HG02938 (cell line): ENCODE measurements at regions not wholly inside any gene's neighbourhood (a gene's known extent, or its start where the extent isn't known, plus 50 kb on each side); places are given as distances from the start of the nearest gene placed in this dataset.
"Not testable (repeated sequence)": the region's sequence is repeated elsewhere in the genome, so short reads cannot be mapped to it uniquely, and the experiment has no call there.

Experiments
- ATAC-seq: cut with Tn5 transposase; IDR thresholded peaks from one replicate; pipeline ENCODE4 v1.9.1; 2021; ENCODE audit warnings: mild to moderate bottlenecking, moderate library complexity; ENCODE audit not compliant: unreplicated experiment

DNA sequence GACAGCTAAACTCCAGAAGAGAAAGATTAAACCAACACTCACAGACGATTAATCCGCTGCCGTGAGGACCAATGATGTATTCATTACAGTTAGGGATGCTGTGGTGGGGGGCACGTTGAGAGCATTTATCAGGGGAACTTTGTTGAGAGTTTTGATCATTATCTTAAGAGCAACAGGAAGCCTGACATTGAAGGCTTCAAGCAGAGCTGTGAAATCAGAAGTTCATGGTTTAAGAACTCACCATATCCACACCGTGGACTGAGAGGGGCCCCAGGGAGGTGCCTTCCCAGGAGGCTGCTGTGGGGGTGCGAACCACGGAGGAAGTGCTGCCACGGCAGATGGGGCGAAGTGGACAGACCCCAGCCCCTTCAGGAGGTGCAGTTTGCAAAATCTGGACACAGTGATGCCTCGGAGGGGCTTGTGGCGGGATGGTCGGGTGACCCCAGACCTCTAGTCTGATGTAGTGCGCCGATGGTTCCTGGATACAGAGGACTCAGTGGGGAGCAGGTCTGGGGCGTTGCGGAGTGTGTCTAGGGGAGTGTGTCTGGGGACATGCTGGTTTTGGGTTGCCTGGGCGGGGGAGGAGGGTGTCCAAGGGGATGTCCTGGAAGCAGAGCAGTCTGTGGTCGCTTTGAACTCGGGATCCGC, 73.0 kb downstream of the DIO3 start:
- no peak for ATAC-seq

DNA sequence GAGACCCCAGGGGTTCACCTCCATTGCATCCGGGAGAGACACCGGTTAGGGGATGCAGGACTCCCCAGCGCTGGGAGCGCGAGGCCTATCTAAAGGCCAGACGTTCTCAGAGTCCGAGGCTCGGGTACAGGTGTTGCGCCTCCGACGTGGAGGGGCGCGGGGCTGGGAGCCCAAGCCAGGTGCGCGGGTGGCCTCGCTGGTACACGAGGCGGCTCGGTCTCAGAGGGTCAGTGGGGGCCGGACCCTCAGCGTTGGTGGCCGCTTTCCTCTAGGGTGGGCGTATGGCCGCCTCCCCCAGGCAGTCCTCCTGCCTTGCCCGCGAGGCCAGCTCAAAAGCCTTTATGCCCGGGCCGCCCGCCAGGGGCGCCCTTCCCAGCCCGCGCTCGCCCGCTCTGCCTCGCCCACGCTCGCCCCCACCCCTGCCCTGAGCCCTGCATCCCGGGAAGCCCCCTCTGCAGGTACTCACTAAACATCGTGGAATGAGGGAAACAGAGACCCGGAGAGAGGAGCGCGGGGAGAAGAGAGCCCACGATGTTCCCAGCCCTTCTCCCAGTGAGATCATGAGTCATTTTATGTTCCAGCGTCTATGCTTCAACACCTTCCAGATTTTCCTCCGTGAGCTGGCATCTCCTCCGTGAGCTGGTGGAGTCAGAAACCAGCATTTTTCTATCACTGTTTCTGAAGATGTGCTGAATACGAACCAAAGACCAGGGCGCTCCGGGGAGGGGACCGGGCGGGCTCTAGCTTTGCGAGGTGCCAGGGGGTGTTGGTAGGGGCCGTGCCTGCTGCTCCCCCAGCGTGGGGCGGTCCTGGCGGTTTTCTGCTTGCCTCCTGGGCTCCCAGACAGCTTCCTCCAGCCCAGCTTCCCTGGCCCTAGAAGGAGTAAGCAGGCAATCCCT, 73.8 kb downstream of the DIO3 start:
- no peak for ATAC-seq

DNA sequence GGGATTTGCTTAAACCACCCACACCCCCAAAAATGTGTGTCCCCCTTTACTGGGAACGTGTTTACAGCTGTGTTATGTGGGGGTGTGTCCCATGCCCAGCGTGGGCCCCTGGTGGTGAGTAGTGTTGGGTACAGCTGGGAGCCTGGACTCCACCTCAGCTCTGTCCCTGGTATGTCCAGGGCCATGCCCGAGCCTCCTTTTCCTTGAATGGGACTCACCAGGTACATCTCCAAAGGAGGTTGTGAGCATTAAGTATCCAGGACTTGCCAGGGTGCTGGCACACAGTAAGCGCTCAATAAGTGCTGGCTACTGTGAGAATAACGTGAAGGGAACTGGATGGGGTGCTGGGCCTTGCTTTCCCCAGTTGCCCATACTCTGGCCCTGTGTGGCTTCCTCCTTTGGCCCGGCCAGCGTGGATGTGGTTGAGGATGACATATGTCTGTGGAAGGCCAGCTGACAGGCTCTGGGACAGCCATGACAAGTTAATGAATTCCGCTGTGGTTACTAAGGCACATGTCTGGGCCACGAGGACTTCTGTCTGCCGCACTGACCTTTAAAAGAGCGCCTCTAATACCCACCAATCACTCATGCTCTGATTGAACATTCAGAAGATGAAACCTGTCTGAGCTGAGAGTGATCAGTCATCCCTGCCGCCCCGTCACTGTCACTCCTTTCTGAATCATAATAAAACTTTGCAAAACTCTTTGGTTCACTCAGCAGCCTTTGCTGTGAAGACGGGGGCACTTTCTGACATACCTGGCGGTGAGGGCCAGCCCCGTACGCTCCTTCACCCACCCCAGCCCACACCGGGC, 74.7 kb downstream of the DIO3 start:
- no peak for ATAC-seq

DNA sequence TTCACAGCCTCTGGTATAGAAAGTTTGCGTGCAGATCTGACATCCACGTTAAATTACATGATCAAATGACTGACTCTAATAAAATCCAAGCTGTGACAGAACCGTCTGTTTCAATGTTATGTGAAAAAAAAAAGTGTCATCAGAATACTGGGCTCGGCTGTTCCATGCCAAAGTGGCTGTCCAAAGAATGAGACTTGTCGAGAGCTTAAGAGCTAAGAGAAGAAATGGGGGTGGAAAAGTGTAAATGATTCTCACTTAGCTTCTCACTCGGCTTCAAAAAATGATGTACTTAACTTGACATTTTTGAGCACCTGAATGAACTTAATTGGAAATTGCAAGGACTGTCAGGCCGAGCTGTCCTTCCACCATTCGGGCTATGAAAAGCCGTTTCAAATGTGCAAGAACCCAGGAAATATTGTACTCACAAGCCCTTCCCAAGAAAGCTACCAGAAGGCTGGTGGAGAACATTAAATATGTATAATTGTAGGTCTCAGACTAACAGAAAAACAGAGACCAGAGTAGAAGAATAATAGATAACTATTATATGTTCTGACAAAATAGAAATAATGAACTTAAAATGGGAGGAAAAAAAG, 78.0 kb downstream of the DIO3 start:
- no peak for ATAC-seq

DNA sequence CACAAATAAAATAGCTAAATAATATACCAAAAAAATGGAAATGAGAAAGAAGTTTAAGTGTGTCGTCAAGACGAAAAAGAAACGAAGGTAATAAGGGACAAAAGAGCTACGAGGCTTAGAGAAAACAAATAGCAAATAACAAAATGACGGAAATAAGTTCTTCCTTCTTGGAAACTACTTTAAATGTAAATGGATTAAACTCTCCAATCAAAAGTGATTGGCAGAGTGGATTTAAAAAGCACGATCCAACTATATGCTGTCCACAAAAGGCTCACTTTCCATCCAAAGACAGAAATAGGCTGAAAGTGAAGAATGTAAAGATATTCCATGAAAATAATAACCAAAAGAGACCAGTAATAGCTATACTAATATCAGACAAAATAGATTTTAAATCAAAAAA, 82.4 kb downstream of the DIO3 start:
- no peak for ATAC-seq

DNA sequence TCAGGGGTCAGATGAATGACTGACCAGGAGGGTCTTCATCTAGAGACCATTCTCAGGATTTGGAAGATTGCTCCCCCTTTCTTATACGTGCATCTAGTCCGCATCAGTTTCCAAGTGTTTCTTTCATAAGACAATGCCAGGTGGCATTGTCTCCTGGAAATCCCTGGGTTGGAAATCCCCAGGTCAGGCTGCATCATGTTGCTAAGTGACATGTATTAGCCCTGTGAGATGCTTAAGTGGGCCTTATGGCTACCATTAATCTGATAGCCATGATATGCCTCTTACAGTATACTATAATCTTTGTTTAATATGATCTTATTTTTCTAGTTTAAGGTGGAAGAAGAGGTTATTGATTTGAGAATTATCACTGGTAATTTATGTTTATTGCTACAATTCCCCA, 92.8 kb downstream of the DIO3 start:
- ATAC-seq, result no peak

DNA sequence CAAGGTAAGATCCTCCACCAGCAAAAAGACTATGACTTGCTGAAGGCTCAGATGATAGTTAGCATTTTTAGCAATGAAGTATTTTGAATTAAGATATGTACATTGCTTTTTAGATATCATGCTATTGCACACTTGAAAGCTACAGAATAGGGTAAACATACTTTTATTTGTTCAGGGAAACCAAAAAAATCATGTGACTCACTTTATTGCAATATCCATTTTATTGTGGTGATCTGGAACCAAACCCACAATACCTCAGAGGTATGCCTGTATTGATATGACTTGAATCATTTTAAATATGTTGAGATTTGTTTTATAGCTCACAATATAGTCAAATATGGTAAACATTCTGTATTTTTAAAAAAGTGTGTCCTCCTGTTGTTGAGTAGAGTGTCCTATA, 96.1 kb downstream of the DIO3 start:
- ATAC-seq, result no peak

DNA sequence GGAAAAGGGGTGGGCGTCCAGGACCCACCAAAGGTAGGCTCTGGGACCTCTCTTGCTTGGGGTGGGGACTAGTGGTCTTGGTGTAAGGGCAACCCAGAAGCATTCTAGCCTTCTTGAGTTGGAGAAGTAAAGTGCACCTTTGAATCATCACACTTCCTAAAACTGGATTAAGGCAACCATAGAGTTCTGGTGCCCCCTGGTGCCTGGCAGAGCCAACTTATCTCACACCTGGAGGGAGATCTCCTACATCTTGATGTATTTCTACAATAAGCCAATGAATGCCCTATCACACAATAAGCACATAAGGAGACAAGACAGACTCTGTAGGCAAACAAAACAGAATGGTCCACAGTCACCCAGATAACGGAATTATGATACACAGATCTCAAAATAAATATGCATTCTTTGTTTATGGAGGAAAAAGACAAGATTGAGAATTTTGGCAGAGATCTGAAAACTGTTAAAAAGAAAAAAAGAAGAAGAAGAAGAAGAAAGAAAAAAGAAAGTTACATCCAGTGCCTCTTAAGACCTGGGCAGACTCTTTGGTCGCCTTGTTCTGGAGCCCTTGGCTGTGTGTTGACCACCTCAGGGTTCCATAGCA, 95.9 kb upstream of the PPP2R5C start:
- ATAC-seq, result no peak

DNA sequence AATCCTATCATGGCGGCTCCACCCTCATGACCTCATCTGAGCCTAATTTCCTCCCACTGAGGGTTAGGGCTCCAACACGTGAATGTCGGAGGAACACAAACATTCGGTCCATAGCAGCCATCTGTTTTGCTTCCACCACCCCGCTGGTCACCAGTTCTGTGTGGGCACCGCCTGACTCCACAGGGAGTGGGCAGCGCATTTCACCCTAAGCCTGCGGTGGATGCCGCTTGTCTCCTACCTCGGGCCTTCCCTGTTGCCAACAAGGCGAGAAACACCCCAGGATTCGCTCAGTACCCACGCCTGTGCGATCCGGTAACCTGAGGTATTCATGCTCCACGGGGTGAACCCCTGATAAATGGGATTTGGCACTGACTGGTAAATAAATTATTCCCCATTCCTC, 95.2 kb upstream of the PPP2R5C start:
- ATAC-seq, result no peak

DNA sequence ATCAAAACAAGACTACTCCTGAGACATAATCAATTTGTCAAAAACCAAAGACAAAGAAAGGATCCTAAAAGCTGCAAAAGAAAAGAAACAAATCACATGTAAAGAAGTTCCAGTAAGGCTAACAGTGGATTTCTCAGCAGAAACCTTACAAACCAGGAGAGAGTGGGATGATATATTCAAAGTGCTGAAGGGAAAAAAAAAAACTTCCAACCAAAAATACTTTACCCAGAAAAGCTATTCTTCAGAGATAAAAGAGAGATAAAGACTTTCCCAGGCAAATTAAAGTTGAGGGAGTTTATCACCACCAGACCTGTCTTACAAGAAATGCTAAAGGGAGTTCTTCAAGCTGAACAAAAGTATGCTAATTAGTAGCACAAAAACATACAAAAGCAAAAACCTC, 91.9 kb upstream of the PPP2R5C start:
- ATAC-seq, result no peak

DNA sequence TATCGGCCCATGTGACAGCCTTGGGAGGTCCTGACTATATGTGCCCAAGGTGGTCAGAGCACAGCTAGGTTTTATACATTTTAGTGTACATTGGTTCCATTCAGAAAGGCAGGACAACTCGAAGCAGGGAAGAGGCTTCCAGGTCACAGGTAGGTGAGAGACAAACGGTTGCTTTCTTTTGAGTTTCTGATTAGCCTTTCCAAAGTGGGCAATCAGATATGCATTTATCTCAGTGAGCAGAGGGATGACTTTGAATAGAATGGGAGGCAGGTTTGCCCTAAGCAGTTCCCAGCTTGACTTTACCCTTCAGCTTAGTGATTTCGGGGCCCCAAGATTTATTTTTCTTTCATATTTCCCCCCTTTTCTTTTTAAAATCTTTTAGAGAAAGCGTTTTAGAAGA, 87.6 kb upstream of the PPP2R5C start:
- ATAC-seq, result no peak

DNA sequence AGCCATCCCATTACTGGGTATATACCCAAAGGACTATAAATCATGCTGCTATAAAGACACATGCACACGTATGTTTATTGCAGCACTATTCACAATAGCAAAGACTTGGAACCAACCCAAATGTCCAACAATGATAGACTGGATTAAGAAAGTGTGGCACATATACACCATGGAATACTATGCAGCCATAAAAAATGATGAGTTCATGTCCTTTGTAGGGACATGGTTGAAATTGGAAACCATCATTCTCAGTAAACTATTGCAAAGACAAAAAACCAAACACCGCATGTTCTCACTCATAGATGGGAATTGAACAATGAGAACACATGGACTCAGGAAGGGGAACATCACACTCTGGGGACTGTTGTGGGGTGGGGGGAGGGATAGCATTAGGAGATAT, 85.7 kb upstream of the PPP2R5C start:
- ATAC-seq, result not testable (repeated sequence)

DNA sequence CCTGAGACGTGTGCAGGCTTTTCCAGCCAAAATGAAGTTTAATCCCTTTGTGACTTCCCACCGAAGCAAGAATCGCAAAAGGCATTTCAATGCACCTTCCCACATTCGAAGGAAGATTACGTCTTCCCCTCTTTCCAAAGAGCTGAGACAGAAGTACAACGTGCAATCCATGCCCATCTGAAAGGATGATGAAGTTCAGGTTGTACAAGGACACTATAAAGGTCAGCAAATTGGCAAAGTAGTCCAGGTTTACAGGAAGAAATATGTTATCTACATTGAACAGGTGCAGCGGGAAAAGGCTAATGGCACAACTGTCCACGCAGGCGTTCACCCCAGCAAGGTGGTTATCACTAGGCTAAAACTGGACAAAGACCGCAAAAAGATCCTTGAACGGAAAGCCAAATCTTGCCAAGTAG, 83.6 kb upstream of the PPP2R5C start:
- not testable (repeated sequence) for ATAC-seq

DNA sequence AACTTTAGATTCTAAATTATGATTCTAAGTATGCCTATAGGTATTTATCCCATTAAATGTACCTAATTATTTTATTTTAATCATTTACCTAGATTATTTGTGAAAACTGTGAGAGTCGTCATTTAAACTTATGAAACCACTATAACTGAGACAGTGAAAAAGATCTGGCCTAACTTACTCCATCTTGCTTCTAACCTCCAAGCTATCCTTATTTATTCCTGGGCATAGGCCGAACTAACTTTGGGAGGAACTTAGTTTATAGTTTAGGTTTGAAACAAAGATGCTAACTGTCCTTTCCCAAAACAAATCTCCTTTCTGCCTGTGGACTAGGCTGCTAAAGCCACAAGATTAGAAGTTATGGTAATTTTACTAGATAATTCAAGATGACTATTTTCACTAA, 79.7 kb upstream of the PPP2R5C start:
- ATAC-seq, result no peak

DNA sequence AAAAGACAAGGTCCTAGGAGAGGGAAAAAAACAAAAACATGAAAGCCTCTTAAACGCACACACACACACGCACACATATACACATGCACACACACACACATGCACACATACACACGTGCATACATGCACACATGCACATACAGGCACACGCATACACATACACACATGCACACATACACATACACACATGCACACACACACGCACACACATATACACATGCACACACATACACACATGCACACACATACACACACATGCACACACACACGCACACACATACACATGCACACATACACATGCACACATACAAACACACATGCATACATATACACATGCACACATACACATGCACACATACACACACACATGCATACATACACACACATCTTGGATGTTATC, 78.1 kb upstream of the PPP2R5C start:
- ATAC-seq, result no peak

DNA sequence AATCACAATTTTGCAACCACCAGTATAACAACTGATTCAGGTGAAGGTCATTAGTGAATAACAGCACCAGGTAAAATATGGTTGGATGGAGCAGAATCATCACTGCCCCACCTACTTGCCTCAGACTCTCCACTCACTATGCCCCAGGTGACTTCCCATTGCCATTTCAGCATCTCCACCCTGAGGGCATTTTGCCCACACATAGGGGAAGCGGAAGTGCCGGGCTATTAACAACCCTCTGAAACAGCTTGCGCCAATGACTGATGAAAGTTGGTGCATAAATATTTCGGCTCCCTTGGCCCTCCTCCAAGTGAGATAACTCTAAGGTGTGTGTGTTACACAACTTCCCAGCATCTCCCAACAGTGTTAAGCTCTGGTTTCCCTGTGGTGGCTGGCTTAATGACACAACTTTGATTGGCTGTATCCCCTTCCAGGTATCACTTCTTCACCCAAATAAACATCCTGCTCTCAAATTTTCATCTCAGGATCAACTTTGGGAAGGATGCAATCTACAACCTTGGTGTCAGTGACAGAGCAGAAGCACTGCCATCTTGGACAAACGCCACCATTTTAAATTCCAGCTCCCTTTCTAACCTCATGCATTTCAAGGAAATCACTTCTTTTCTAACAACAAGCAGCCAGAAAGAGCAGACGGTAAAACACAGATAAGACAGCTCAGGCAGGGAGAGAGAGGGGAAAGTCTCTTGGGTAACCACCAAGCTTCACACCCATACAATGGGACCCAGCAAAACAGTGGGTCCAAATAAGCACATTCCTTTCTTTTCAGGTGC, 73.6 kb upstream of the PPP2R5C start:
- ATAC-seq, result no peak

DNA sequence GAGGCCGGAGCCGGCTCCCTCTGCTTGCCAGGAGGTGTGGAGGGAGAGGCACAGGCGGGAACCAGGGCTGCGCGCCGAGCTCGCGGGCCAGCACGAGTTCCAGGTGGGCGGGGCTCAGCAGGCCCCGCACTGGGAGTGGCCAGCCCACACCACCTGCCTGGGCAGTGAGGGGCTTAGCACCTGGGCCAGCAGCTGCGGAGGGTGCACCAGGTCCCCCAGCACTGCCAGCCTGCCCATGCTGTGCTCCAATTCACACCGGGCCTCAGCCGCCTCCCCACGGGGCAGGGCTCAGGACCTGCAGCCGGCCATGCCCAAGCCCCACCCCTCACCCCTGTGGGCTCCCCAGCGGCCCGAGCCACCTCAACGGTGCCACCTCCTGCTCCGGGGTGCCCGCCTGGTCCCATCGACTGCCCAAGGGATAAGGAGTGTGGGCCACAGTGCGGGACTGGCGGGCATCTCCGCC, 72.4 kb upstream of the PPP2R5C start:
- ATAC-seq, result no peak

DNA sequence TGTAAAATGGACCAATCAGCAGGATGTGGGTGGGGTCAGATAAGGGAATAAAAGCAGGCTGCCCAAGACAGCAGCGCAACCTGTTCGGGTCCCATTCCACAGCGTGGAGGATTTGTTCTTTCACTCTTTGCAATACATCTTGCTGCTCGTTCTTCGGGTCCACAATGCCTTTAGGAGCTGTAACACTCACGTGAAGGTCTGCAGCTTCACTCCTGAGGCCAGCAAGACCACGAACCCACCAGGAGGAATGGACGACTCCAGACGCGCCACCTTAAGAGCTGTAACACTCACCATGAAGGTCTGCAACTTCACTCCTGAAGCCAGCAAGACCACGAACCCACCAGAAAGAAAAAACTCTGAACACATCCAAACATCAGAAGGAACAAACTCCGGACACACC, 71.5 kb upstream of the PPP2R5C start:
- not testable (repeated sequence) for ATAC-seq

DNA sequence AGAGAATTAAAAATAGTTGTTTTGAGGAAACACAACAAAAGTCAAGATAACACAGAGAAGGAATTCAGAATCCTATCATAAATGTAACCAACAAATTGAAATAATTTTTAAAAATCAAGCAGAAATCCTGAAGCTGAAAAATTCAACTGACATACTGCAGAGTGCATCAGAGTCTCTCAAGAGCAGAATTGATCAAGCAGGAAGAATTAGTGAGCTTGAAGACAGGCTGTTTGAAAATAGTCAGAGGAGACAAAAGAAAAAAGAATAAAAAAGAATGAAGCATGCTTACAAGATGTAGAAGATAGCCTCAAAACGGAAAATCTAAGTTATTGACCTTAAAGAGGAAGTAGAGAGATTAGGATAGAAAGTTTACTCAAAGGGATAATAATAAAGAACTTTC, 65.8 kb upstream of the PPP2R5C start:
- no peak for ATAC-seq

DNA sequence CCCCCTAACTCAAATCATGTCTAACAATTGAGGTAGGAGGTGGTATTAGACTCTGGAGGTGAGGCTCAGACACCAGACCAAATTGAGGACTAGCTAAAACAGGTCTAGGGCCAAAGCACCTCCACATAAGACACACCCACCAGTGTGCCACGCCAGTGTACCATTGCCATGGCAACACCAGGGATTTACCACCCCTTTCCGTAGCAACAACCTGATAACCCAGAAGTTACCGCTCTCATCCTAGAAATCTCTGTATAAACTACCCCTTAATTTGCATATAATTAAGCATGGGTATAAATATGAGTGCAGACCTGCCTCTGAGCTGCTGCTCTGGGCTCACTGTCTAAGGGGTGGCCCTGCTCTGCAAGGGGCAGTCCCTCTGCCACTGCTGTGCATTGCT, 57.4 kb upstream of the PPP2R5C start:
- ATAC-seq, result no peak
